ENCODE measurements at regions not wholly inside any gene's neighbourhood (a gene's known extent, or its start where the extent isn't known, plus 50 kb on each side); places are given as distances from the start of the nearest gene placed in this dataset.

- TF ChIP-seq, protein P1, sequence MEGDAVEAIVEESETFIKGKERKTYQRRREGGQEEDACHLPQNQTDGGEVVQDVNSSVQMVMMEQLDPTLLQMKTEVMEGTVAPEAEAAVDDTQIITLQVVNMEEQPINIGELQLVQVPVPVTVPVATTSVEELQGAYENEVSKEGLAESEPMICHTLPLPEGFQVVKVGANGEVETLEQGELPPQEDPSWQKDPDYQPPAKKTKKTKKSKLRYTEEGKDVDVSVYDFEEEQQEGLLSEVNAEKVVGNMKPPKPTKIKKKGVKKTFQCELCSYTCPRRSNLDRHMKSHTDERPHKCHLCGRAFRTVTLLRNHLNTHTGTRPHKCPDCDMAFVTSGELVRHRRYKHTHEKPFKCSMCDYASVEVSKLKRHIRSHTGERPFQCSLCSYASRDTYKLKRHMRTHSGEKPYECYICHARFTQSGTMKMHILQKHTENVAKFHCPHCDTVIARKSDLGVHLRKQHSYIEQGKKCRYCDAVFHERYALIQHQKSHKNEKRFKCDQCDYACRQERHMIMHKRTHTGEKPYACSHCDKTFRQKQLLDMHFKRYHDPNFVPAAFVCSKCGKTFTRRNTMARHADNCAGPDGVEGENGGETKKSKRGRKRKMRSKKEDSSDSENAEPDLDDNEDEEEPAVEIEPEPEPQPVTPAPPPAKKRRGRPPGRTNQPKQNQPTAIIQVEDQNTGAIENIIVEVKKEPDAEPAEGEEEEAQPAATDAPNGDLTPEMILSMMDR (IDR thresholded peaks at IDR 0.05): no peak
- TF ChIP-seq POLR2A (IDR thresholded peaks at IDR 0.05): no peak
These were observed 91.0 kb downstream of the OR13H1 start for GRCh38 chrX:131634900-131635299.
